GM19438 (cell line): ENCODE measurements at regions not wholly inside any gene's neighbourhood (a gene's known extent, or its start where the extent isn't known, plus 50 kb on each side); places are given as distances from the start of the nearest gene placed in this dataset.
"Not testable (repeated sequence)": the region's sequence is repeated elsewhere in the genome, so short reads cannot be mapped to it uniquely, and the experiment has no call there.

Experiments used
- ATAC-seq: cut with Tn5 transposase; IDR thresholded peaks from one replicate; pipeline ENCODE4 v1.9.1; 2021; ENCODE audit warnings: low read depth; ENCODE audit not compliant: unreplicated experiment

GRCh38 chrX:87465757-87466156, 51.8 kb upstream of the KLHL4 start:
- ATAC-seq = not testable (repeated sequence)
